GM21619 (cell line): ENCODE measurements at regions not wholly inside any gene's neighbourhood (a gene's known extent, or its start where the extent isn't known, plus 50 kb on each side); places are given as distances from the start of the nearest gene placed in this dataset.

Experiments
- ATAC-seq: cut with Tn5 transposase; IDR thresholded peaks from one replicate; pipeline ENCODE4 v1.9.1; 2021; ENCODE audit not compliant: unreplicated experiment

- no peak for ATAC-seq
These were observed 113.7 kb downstream of the FOXA2 start for GRCh38 chr20:22470620-22471026.

- no peak for ATAC-seq
These were observed 117.8 kb downstream of the FOXA2 start for GRCh38 chr20:22466447-22467171.

GRCh38 chr20:22465622-22466446, 118.5 kb downstream of the FOXA2 start:
- no peak for ATAC-seq

- no peak for ATAC-seq
These were observed 119.9 kb downstream of the FOXA2 start for GRCh38 chr20:22464312-22465003.

GRCh38 chr20:22462975-22463914, 121.1 kb downstream of the FOXA2 start:
- ATAC-seq = no peak

- no peak for ATAC-seq
These were observed 123.6 kb downstream of the FOXA2 start for GRCh38 chr20:22460803-22461202.

GRCh38 chr20:22460231-22460630, 124.1 kb downstream of the FOXA2 start:
- ATAC-seq = no peak

GRCh38 chr20:22459754-22460153, 124.6 kb downstream of the FOXA2 start:
- no peak for ATAC-seq

GRCh38 chr20:22456109-22456508, 128.3 kb downstream of the FOXA2 start:
- no peak for ATAC-seq

GRCh38 chr20:22455259-22455658, 129.1 kb downstream of the FOXA2 start:
- ATAC-seq = no peak

- no peak for ATAC-seq
These were observed 130.9 kb downstream of the FOXA2 start for GRCh38 chr20:22453244-22454080.

GRCh38 chr20:22452442-22453011, 131.8 kb downstream of the FOXA2 start:
- ATAC-seq = no peak

- no peak for ATAC-seq
These were observed 133.8 kb downstream of the FOXA2 start for GRCh38 chr20:22450537-22450936.

- no peak for ATAC-seq
These were observed 135.0 kb downstream of the FOXA2 start for GRCh38 chr20:22449188-22449973.

GRCh38 chr20:22447447-22447778, 137.0 kb downstream of the FOXA2 start:
- no peak for ATAC-seq

GRCh38 chr20:22446613-22447446, 137.5 kb downstream of the FOXA2 start:
- ATAC-seq = no peak

- ATAC-seq = no peak
These were observed 142.1 kb downstream of the FOXA2 start for GRCh38 chr20:22442318-22442717.

- ATAC-seq = no peak
These were observed 145.4 kb downstream of the FOXA2 start for GRCh38 chr20:22438926-22439325.
